ENCODE measurements at regions not wholly inside any gene's neighbourhood (a gene's known extent, or its start where the extent isn't known, plus 50 kb on each side); places are given as distances from the start of the nearest gene placed in this dataset.

DNA sequence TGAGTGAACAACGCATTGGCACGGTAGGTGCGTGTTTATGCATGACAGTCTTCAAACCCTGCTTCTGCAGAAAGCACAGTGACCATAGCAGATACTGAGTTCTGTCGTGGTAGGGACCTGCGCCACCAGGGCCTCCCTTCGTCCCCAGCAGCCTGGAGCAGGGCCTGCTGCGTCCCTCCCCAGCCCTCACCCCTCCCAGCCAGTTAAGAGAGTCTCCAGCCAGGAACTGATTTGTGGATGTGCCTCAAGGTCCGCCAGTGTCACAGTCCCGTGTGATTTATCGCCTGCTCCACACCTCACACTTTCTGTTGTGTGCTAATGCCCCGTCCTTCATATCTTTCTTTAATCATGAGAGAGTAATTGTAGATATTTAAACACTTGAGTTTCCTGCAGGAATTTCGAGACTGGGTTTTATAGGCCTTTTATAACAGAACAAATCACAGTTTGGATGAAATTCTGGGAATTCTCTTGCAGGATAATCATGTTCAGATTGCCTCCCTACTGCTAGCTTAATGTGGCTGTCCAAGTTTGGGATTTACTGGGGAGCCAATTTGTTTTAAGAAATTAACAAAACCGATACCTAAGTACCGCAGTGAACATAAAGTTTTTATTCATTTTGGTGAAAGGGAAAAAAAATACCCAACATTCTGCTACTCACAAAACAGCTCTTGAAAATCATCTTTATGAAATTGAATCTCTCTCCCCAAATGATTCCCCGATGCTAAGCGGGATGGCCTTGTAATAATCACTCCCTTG is 438.6 kb downstream of the TSHZ3 start:
- no peak for DNase-seq (ENCODE audit: low spot score)
- no peak for ATAC-seq
- H3K27ac Mint-ChIP-seq, result no peak overlapping the region
- TF ChIP-seq NFE2L1 (CRISPR knock-in tag; IDR thresholded peaks at IDR 0.05) (no peak), TP53 (CRISPR knock-in tag; IDR thresholded peaks at IDR 0.05) (no peak), MXD4 (CRISPR knock-in tag; IDR thresholded peaks at IDR 0.05; ENCODE audit: borderline replicate concordance) (no peak), EMX1 (CRISPR knock-in tag; IDR thresholded peaks at IDR 0.05) (no peak), SOX15 (CRISPR knock-in tag; IDR thresholded peaks at IDR 0.05) (no peak), SMAD4 (CRISPR knock-in tag; IDR thresholded peaks at IDR 0.05) (no peak), NR1H2 (CRISPR knock-in tag; IDR thresholded peaks at IDR 0.05) (no peak), JAZF1 (CRISPR knock-in tag; IDR thresholded peaks at IDR 0.05) (no peak), GABPB1 (CRISPR knock-in tag; IDR thresholded peaks at IDR 0.05) (no peak), TEAD4 (CRISPR knock-in tag; IDR thresholded peaks at IDR 0.05) (no peak), TCF7 (CRISPR knock-in tag; IDR thresholded peaks at IDR 0.05; ENCODE audit: low read depth) (no peak)
- TF ChIP-seq, protein P1, sequence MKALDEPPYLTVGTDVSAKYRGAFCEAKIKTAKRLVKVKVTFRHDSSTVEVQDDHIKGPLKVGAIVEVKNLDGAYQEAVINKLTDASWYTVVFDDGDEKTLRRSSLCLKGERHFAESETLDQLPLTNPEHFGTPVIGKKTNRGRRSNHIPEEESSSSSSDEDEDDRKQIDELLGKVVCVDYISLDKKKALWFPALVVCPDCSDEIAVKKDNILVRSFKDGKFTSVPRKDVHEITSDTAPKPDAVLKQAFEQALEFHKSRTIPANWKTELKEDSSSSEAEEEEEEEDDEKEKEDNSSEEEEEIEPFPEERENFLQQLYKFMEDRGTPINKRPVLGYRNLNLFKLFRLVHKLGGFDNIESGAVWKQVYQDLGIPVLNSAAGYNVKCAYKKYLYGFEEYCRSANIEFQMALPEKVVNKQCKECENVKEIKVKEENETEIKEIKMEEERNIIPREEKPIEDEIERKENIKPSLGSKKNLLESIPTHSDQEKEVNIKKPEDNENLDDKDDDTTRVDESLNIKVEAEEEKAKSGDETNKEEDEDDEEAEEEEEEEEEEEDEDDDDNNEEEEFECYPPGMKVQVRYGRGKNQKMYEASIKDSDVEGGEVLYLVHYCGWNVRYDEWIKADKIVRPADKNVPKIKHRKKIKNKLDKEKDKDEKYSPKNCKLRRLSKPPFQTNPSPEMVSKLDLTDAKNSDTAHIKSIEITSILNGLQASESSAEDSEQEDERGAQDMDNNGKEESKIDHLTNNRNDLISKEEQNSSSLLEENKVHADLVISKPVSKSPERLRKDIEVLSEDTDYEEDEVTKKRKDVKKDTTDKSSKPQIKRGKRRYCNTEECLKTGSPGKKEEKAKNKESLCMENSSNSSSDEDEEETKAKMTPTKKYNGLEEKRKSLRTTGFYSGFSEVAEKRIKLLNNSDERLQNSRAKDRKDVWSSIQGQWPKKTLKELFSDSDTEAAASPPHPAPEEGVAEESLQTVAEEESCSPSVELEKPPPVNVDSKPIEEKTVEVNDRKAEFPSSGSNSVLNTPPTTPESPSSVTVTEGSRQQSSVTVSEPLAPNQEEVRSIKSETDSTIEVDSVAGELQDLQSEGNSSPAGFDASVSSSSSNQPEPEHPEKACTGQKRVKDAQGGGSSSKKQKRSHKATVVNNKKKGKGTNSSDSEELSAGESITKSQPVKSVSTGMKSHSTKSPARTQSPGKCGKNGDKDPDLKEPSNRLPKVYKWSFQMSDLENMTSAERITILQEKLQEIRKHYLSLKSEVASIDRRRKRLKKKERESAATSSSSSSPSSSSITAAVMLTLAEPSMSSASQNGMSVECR (CRISPR knock-in tag; IDR thresholded peaks at IDR 0.05; ENCODE audit: borderline replicate concordance), result no peak
- TF ChIP-seq, protein P2, sequence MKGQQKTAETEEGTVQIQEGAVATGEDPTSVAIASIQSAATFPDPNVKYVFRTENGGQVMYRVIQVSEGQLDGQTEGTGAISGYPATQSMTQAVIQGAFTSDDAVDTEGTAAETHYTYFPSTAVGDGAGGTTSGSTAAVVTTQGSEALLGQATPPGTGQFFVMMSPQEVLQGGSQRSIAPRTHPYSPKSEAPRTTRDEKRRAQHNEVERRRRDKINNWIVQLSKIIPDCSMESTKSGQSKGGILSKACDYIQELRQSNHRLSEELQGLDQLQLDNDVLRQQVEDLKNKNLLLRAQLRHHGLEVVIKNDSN (CRISPR knock-in tag; IDR thresholded peaks at IDR 0.05), result no peak
- TF ChIP-seq, protein P3, sequence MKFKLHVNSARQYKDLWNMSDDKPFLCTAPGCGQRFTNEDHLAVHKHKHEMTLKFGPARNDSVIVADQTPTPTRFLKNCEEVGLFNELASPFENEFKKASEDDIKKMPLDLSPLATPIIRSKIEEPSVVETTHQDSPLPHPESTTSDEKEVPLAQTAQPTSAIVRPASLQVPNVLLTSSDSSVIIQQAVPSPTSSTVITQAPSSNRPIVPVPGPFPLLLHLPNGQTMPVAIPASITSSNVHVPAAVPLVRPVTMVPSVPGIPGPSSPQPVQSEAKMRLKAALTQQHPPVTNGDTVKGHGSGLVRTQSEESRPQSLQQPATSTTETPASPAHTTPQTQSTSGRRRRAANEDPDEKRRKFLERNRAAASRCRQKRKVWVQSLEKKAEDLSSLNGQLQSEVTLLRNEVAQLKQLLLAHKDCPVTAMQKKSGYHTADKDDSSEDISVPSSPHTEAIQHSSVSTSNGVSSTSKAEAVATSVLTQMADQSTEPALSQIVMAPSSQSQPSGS (CRISPR knock-in tag; IDR thresholded peaks at IDR 0.05; ENCODE audit: borderline replicate concordance, low read depth), result no peak
- TF ChIP-seq, protein P4, sequence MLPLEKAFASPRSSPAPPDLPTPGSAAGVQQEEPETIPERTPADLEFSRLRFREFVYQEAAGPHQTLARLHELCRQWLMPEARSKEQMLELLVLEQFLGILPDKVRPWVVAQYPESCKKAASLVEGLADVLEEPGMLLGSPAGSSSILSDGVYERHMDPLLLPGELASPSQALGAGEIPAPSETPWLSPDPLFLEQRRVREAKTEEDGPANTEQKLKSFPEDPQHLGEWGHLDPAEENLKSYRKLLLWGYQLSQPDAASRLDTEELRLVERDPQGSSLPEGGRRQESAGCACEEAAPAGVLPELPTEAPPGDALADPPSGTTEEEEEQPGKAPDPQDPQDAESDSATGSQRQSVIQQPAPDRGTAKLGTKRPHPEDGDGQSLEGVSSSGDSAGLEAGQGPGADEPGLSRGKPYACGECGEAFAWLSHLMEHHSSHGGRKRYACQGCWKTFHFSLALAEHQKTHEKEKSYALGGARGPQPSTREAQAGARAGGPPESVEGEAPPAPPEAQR (CRISPR knock-in tag; IDR thresholded peaks at IDR 0.05), result no peak
- TF ChIP-seq, protein P5, sequence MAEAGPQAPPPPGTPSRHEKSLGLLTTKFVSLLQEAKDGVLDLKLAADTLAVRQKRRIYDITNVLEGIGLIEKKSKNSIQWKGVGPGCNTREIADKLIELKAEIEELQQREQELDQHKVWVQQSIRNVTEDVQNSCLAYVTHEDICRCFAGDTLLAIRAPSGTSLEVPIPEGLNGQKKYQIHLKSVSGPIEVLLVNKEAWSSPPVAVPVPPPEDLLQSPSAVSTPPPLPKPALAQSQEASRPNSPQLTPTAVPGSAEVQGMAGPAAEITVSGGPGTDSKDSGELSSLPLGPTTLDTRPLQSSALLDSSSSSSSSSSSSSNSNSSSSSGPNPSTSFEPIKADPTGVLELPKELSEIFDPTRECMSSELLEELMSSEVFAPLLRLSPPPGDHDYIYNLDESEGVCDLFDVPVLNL (CRISPR knock-in tag; IDR thresholded peaks at IDR 0.05; ENCODE audit: borderline replicate concordance, low read depth), result no peak
- no peak overlapping the region for H3K4me3 Mint-ChIP-seq
- ChIA-PET CTCF (interaction anchor here (1.0 to 1.4 kb wide), 2 partner anchors 12 to 104 kb away, joined by 3 read pairs; no protein-coding TSS in a partner anchor), POLR2A (interaction anchor here (1.6 kb wide), 1 partner anchor 10 kb away, joined by 3 read pairs; no protein-coding TSS in a partner anchor)
- H3K27me3 Mint-ChIP-seq (ENCODE audit: low read depth), result no peaks in the 10 kb centered on the region; the same call in 1 of the 2 replicates
- peaks cover 24% of the 10 kb centered on the region for H3K4me1 Mint-ChIP-seq
- no peaks in the 10 kb centered on the region for H3K9me3 Mint-ChIP-seq
- H3K36me3 Mint-ChIP-seq, result no peaks in the 10 kb centered on the region
